ENCODE measurements at regions not wholly inside any gene's neighbourhood (a gene's known extent, or its start where the extent isn't known, plus 50 kb on each side); places are given as distances from the start of the nearest gene placed in this dataset.

GRCh38 chr22:27154717-27155116, 497.3 kb downstream of the MIAT start:
- Histone ChIP-seq H3K36me3 (no peaks in the 10 kb centered on the region), H3K9me3 (no peaks in the 10 kb centered on the region), H3K27ac (no peak overlapping the region), H3K27me3 (replicated peaks; ENCODE audit: insufficient read depth) (no peaks in the 10 kb centered on the region), H3K4me3 (no peak overlapping the region), H3K4me1 (replicated peaks) (no peaks in the 10 kb centered on the region)
- intact Hi-C loops (cut with DNase I): no loop called here
- TF ChIP-seq CTCF (IDR thresholded peaks at IDR 0.05): no peak
- no peak for TF ChIP-seq POLR2AphosphoS5 (IDR thresholded peaks at IDR 0.05)
- TF ChIP-seq POLR2A (IDR thresholded peaks at IDR 0.05): no peak
- DNase-seq (ENCODE audit: low spot score): no peak
- WGBS: 63% methylated on average over 12 of the region's 12 CpGs

- Histone ChIP-seq H3K4me1 (replicated peaks) (no peaks in the 10 kb centered on the region), H3K36me3 (no peaks in the 10 kb centered on the region), H3K9me3 (no peaks in the 10 kb centered on the region), H3K27me3 (replicated peaks; ENCODE audit: insufficient read depth) (no peaks in the 10 kb centered on the region), H3K27ac (no peak overlapping the region), H3K4me3 (no peak overlapping the region)
- intact Hi-C loops (cut with DNase I): no loop called here
- WGBS: 94% methylated on average over 8 of the region's 8 CpGs
- TF ChIP-seq CTCF (IDR thresholded peaks at IDR 0.05) (no peak), POLR2AphosphoS5 (IDR thresholded peaks at IDR 0.05) (no peak), POLR2A (IDR thresholded peaks at IDR 0.05) (no peak)
- DNase-seq (ENCODE audit: low spot score): no peak
Measured at GRCh38 chr22:27156821-27157489, 499.6 kb downstream of the MIAT start.

- TF ChIP-seq POLR2A (IDR thresholded peaks at IDR 0.05) (no peak), POLR2AphosphoS5 (IDR thresholded peaks at IDR 0.05) (no peak), CTCF (IDR thresholded peaks at IDR 0.05) (no peak)
- no peak overlapping the region for H3K27ac ChIP-seq
- no peaks in the 10 kb centered on the region for H3K4me1 ChIP-seq (replicated peaks)
- no peaks in the 10 kb centered on the region for H3K9me3 ChIP-seq
- 46% methylated on average over 13 of the region's 13 CpGs for WGBS
- no peaks in the 10 kb centered on the region for H3K36me3 ChIP-seq
- no peaks in the 10 kb centered on the region for H3K27me3 ChIP-seq (replicated peaks; ENCODE audit: insufficient read depth)
- DNase-seq (ENCODE audit: low spot score): no peak
- H3K4me3 ChIP-seq: no peak overlapping the region
- intact Hi-C loops (cut with DNase I): no loop called here
Measured at GRCh38 chr22:27157666-27158370, 500.4 kb downstream of the MIAT start.

GRCh38 chr22:27159016-27159415, 501.6 kb downstream of the MIAT start:
- TF ChIP-seq CTCF (IDR thresholded peaks at IDR 0.05) (no peak), POLR2A (IDR thresholded peaks at IDR 0.05) (no peak), POLR2AphosphoS5 (IDR thresholded peaks at IDR 0.05) (no peak)
- intact Hi-C loops (cut with DNase I): no loop called here
- DNase-seq (ENCODE audit: low spot score): no peak

More at GRCh38 chr22:27159016-27159415, 501.6 kb downstream of the MIAT start:
- Histone ChIP-seq H3K9me3 (no peaks in the 10 kb centered on the region), H3K27ac (no peak overlapping the region), H3K4me3 (no peak overlapping the region), H3K4me1 (replicated peaks) (no peaks in the 10 kb centered on the region), H3K36me3 (no peaks in the 10 kb centered on the region), H3K27me3 (replicated peaks; ENCODE audit: insufficient read depth) (no peaks in the 10 kb centered on the region)
- 63% methylated on average over 8 of the region's 8 CpGs for WGBS

Data from prostate gland (tissue), 2 donors.